H1 (cell line): ENCODE measurements at regions not wholly inside any gene's neighbourhood (a gene's known extent, or its start where the extent isn't known, plus 50 kb on each side); places are given as distances from the start of the nearest gene placed in this dataset.

ENCODE experiments used
- CTCF ChIA-PET: fragments of 300-600 bp; sonication (Branson Sonifier 250); formaldehyde crosslinking; loops from one replicate; lab custom pipeline; 2021; ENCODE audit not compliant: partially characterized antibody; lab: Charles Lee
- POLR2A ChIA-PET: fragments of 300-600 bp; sonication (Branson Sonifier 250); formaldehyde crosslinking; loops from one replicate; lab custom pipeline; 2021; ENCODE audit warnings: inconsistent platforms; ENCODE audit not compliant: partially characterized antibody; lab: Charles Lee
- DNase-seq, 2 experiments: peaks; one replicate each; pipeline versions ENCODE4 v3.0.0 to v3.0.0-alpha.2; 2010 to 2022; ENCODE audit warnings: low spot score in 2 of 2, low read depth in 1 of 2, mixed read lengths in 1 of 2
- FAIRE-seq: peaks from 2 replicates; lab custom pipeline; 2011; peaks lifted over from hg19 to GRCh38; lab: Jason Lieb, UNC
- H2AFZ ChIP-seq: 2 replicates; pipeline ENCODE4 v1.8.1; 2012; ENCODE audit warnings: low read length, inconsistent platforms
- H2AK5ac ChIP-seq: 2 replicates; pipeline ENCODE4 v1.6.1; 2013; ENCODE audit warnings: low read depth, low read length
- H2BK120ac ChIP-seq: replicated peaks from 2 replicates; pipeline ENCODE3; 2013; ENCODE audit warnings: low read depth, low read length, inconsistent platforms
- H2BK12ac ChIP-seq: 2 replicates; pipeline ENCODE4 v1.6.1; 2013; ENCODE audit warnings: low read depth, low read length
- H2BK15ac ChIP-seq: 2 replicates; pipeline ENCODE4 v1.6.1; 2013; ENCODE audit warnings: low read length
- H2BK20ac ChIP-seq: 2 replicates; pipeline ENCODE4 v1.6.1; 2013; ENCODE audit warnings: low read length
- H2BK5ac ChIP-seq: 2 replicates; pipeline ENCODE4 v1.6.1; 2013; ENCODE audit warnings: low read depth, low read length
- H3K14ac ChIP-seq: 2 replicates; pipeline ENCODE4 v1.6.1; 2013; ENCODE audit warnings: inconsistent platforms; ENCODE audit not compliant: insufficient read length
- H3K18ac ChIP-seq: 2 replicates; pipeline ENCODE4 v1.6.1; 2013; ENCODE audit warnings: low read length; ENCODE audit errors: extremely low read depth
- H3K23ac ChIP-seq: 2 replicates; pipeline ENCODE4 v1.6.1; 2013; ENCODE audit warnings: inconsistent platforms; ENCODE audit not compliant: insufficient read length
- H3K23me2 ChIP-seq: 2 replicates; pipeline ENCODE4 v1.6.1; 2013; ENCODE audit warnings: low read depth, low read length
- H3K27ac ChIP-seq: 2 replicates; pipeline ENCODE4 v1.6.1; 2011; ENCODE audit warnings: low read depth, low read length, inconsistent platforms
- H3K27me3 ChIP-seq, 4 experiments: replicated peaks in 1 of 4; 1 replicate in 1 of 4; 2 replicates in 3 of 4; pipeline versions ENCODE4 v1.6.1 to v1.8.1; 2011 to 2013; ENCODE audit warnings: low read length in 3 of 4, mild to moderate bottlenecking in 3 of 4, inconsistent platforms in 2 of 4, mixed read lengths in 2 of 4, moderate library complexity in 1 of 4; ENCODE audit not compliant: control insufficient read depth in 3 of 4, insufficient read depth in 3 of 4; ENCODE audit errors: extremely low read depth in 1 of 4
- H3K36me3 ChIP-seq, 4 experiments: 2 replicates each; pipeline versions ENCODE4 v1.6.1 to v1.8.1; 2011 to 2013; ENCODE audit warnings: mild to moderate bottlenecking in 4 of 4, low read length in 3 of 4, moderate library complexity in 2 of 4, control low read depth in 1 of 4, inconsistent platforms in 1 of 4; ENCODE audit not compliant: insufficient read depth in 4 of 4, control insufficient read depth in 2 of 4
- H3K4ac ChIP-seq: replicated peaks from 2 replicates; pipeline ENCODE3; 2013; ENCODE audit warnings: low read length, low read depth, mixed read lengths, inconsistent platforms; ENCODE audit not compliant: insufficient read length
- H3K4me1 ChIP-seq, 4 experiments: replicated peaks in 1 of 4; 1 replicate in 1 of 4; 2 replicates in 3 of 4; pipeline versions ENCODE4 v1.6.1 to v1.8.1; 2011 to 2013; ENCODE audit warnings: low read length in 3 of 4, inconsistent platforms in 2 of 4, mixed read lengths in 1 of 4; ENCODE audit not compliant: insufficient read depth in 4 of 4, control insufficient read depth in 3 of 4
- H3K4me2 ChIP-seq, 2 experiments: 2 replicates each; pipeline versions ENCODE4 v1.6.1 to v1.8.1; 2011 to 2013; ENCODE audit warnings: low read depth in 2 of 2, low read length in 2 of 2, control low read depth in 1 of 2, inconsistent platforms in 1 of 2, mild to moderate bottlenecking in 1 of 2; ENCODE audit not compliant: insufficient read depth in 1 of 2
- H3K4me3 ChIP-seq, 4 experiments: fragments of 200-600, 300-600 bp in 1 of 4; sonication (generic), shearing (Covaris generic), sonication (Bioruptor Twin) in 1 of 4; 2 replicates each; pipeline versions ENCODE4 v1.5.1 to v1.8.1; 2011 to 2016; ENCODE audit warnings: low read length in 4 of 4, low read depth in 3 of 4, control low read depth in 2 of 4, inconsistent platforms in 2 of 4, mild to moderate bottlenecking in 2 of 4, mixed read lengths in 1 of 4, moderate library complexity in 1 of 4; ENCODE audit not compliant: insufficient read depth in 2 of 4; ENCODE audit errors: extremely low read depth in 1 of 4
- H3K56ac ChIP-seq: replicated peaks from 2 replicates; pipeline ENCODE3; 2013; ENCODE audit warnings: low read depth, mild to moderate bottlenecking, mixed read lengths, low read length, inconsistent platforms; ENCODE audit not compliant: insufficient read length
- H3K79me1 ChIP-seq: 2 replicates; pipeline ENCODE4 v1.6.1; 2013; ENCODE audit warnings: low read depth, low read length, control low read depth
- H3K79me2 ChIP-seq, 2 experiments: 2 replicates each; pipeline versions ENCODE4 v1.6.1 to v1.8.1; 2012 to 2013; ENCODE audit warnings: low read length in 2 of 2, mild to moderate bottlenecking in 2 of 2, inconsistent platforms in 1 of 2; ENCODE audit not compliant: insufficient read depth in 2 of 2, control insufficient read depth in 1 of 2
- H3K9ac ChIP-seq, 4 experiments: replicated peaks in 1 of 4; 1 replicate in 1 of 4; 2 replicates in 3 of 4; pipeline versions ENCODE4 v1.6.1 to v1.8.1; 2011 to 2013; ENCODE audit warnings: low read depth in 3 of 4, low read length in 3 of 4, control low read depth in 2 of 4, mild to moderate bottlenecking in 2 of 4, moderate library complexity in 2 of 4, inconsistent platforms in 1 of 4; ENCODE audit errors: extremely low read depth in 1 of 4
- H3K9me3 ChIP-seq, 2 experiments: 2 replicates each; pipeline versions ENCODE4 v1.6.1 to v1.8.1; 2012 to 2013; ENCODE audit warnings: mild to moderate bottlenecking in 2 of 2, moderate library complexity in 2 of 2, control low read depth in 1 of 2, inconsistent platforms in 1 of 2, low read depth in 1 of 2, low read length in 1 of 2, mixed read lengths in 1 of 2; ENCODE audit not compliant: insufficient read depth in 2 of 2
- H4K20me1 ChIP-seq, 2 experiments: replicated peaks in 1 of 2; 2 replicates each; pipeline versions ENCODE3 to v1.8.1; 2011 to 2013; ENCODE audit warnings: inconsistent platforms in 2 of 2, low read length in 2 of 2, mild to moderate bottlenecking in 1 of 2; ENCODE audit not compliant: insufficient read depth in 2 of 2, control insufficient read depth in 1 of 2
- H4K5ac ChIP-seq: 2 replicates; pipeline ENCODE4 v1.6.1; 2013; ENCODE audit warnings: low read length, low read depth, mixed read lengths, inconsistent platforms; ENCODE audit not compliant: insufficient read length
- H4K8ac ChIP-seq: 2 replicates; pipeline ENCODE4 v1.8.0; 2013; ENCODE audit warnings: mild to moderate bottlenecking, moderate library complexity, low read length, inconsistent platforms; ENCODE audit not compliant: insufficient read depth; ENCODE audit errors: extremely low read depth
- H4K91ac ChIP-seq: replicated peaks from 2 replicates; pipeline ENCODE3; 2013; ENCODE audit warnings: low read length, mixed read lengths, inconsistent platforms; ENCODE audit not compliant: insufficient read length
- CBX5 ChIP-seq: fragments of 300-800, 300-1000 bp; sonication (generic); IDR thresholded peaks from 2 replicates; pipeline ENCODE4 v1.7.1; 2016; ENCODE audit warnings: antibody characterized with exemption, low read length, low read depth
- CHD2 ChIP-seq: IDR thresholded peaks from 2 replicates; pipeline ENCODE4 v1.6.1; 2012; ENCODE audit warnings: low read length, improper control_type of control experiment
- EGR1 ChIP-seq: IDR thresholded peaks from 2 replicates; pipeline ENCODE4 v1.6.1; 2011; ENCODE audit warnings: low read depth, low read length, borderline replicate concordance
- SRF ChIP-seq: IDR thresholded peaks from 2 replicates; pipeline ENCODE4 v1.6.1; 2011; ENCODE audit warnings: mild to moderate bottlenecking, low read depth, low read length, moderate library complexity
- USF2 ChIP-seq: IDR thresholded peaks from 2 replicates; pipeline ENCODE4 v1.6.1; 2011; ENCODE audit warnings: low read length, improper control_type of control experiment
- WGBS, 2 experiments: shearing (Covaris generic) in 1 of 2; methylation state at CpG; one replicate each; pipeline versions ENCODE4 v1.1.6 to v1.1.7; 2013 to 2015; ENCODE audit warnings: low lambda C conversion rate in 2 of 2, mixed read lengths in 2 of 2, inconsistent platforms in 1 of 2, low coverage in 1 of 2, missing lambda C conversion rate in 1 of 2; ENCODE audit not compliant: insufficient replicate concordance in 2 of 2, insufficient coverage in 1 of 2, insufficient read length in 1 of 2; ENCODE audit errors: extremely low coverage in 1 of 2, missing lambda C conversion rate in 1 of 2; 5-methylcytosine and 5-hydroxymethylcytosine counted together

GRCh38 chr15:98369081-98369716 is 279.1 kb upstream of the IGF1R start:
- DNase-seq = no peak
- no peak overlapping the region for H3K56ac ChIP-seq

More at GRCh38 chr15:98369081-98369716, 279.1 kb upstream of the IGF1R start:
- Histone ChIP-seq H3K79me1 (no peaks in the 10 kb centered on the region), H3K4me3 (no peak overlapping the region), H3K79me2 (no peaks in the 10 kb centered on the region)
- 82% methylated on average over 3 of the region's 3 CpGs; no CpG with 5 or more reads in 1 of the 2 experiments for WGBS, 2 experiments
- TF ChIP-seq CBX5 = no peak
- no peak for TF ChIP-seq CHD2
- no peak for TF ChIP-seq EGR1
- TF ChIP-seq USF2 = no peak
- TF ChIP-seq SRF = no peak
- TF ChIP-seq, all 59 proteins: peak for 0
- Histone ChIP-seq H3K27me3 (no peaks in the 10 kb centered on the region), H3K14ac (no peak overlapping the region), H2AFZ (0 out of 2 replicates have a peak overlapping the region, but pooled peaks have one; percentile 46), H3K23ac (no peak overlapping the region), H3K9ac (no peak overlapping the region), H4K5ac (no peak overlapping the region), H3K4ac (no peak overlapping the region), H3K36me3 (no peaks in the 10 kb centered on the region), H3K27ac (no peak overlapping the region), H4K8ac (no peak overlapping the region), H3K9me3 (no peaks in the 10 kb centered on the region), H3K23me2 (no peaks in the 10 kb centered on the region; the same call in 1 of the 2 replicates), H2BK12ac (no peak overlapping the region), H2BK15ac (no peak overlapping the region), H2BK5ac (no peak overlapping the region), H2BK20ac (no peak overlapping the region), H2AK5ac (no peak overlapping the region), H3K4me2 (no peak overlapping the region), H3K18ac (no peak overlapping the region), H4K91ac (no peak overlapping the region), H4K20me1 (peaks cover 0 to 2% of the 10 kb centered on the region in 2 experiments), H3K4me1 (no peaks in the 10 kb centered on the region; a peak in 1 of 7 replicates), H2BK120ac (no peak overlapping the region)
- CTCF ChIA-PET = interaction anchor here (0.5 to 2.2 kb wide), 7 partner anchors 13 to 224 kb away, joined by 3 to 9 read pairs (median 3); no protein-coding TSS in a partner anchor
- no peak for FAIRE-seq
- POLR2A ChIA-PET = no interaction called here
